ENCODE measurements at regions not wholly inside any gene's neighbourhood (a gene's known extent, or its start where the extent isn't known, plus 50 kb on each side); places are given as distances from the start of the nearest gene placed in this dataset.

DNA sequence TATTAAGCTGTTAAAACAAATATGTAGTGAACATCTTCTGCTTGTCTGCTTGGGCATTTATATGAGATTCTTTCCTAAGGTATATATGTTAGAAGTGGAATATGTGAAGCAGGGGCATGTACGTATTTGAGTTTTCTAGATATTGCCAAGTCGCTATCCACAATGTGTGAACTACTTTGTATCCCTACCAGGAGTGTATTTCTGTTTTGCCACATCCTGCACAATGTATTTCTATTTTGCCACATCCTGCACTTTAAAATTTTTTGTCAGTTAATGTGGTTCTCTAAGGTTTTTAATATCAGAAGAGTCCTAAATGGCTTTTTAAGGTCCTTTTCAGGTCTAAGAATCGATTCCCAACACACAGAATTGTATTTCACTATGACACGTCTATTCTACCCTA is 141.7 kb upstream of the ATP5MC3 start:
- no peak overlapping the region for H3K27ac ChIP-seq (replicated peaks)
- DNase-seq (ENCODE audit: low read depth in 1 of 2, low spot score in 1 of 2): no peak
- no peak overlapping the region for H3K4me3 ChIP-seq (replicated peaks; ENCODE audit: insufficient read depth, low read length)
- H3K27me3 ChIP-seq (ENCODE audit: insufficient read depth, poor library complexity, severe bottlenecking): peaks cover 3% of the 10 kb centered on the region
- no peak for TF ChIP-seq SPI1 (IDR thresholded peaks at IDR 0.05; ENCODE audit: borderline replicate concordance, low read depth)
- TF ChIP-seq GABPA (IDR thresholded peaks at IDR 0.05; ENCODE audit: low read depth): no peak
- TF ChIP-seq POLR2AphosphoS5 (IDR thresholded peaks at IDR 0.05; ENCODE audit: low read depth): no peak
- TF ChIP-seq, protein P1, sequence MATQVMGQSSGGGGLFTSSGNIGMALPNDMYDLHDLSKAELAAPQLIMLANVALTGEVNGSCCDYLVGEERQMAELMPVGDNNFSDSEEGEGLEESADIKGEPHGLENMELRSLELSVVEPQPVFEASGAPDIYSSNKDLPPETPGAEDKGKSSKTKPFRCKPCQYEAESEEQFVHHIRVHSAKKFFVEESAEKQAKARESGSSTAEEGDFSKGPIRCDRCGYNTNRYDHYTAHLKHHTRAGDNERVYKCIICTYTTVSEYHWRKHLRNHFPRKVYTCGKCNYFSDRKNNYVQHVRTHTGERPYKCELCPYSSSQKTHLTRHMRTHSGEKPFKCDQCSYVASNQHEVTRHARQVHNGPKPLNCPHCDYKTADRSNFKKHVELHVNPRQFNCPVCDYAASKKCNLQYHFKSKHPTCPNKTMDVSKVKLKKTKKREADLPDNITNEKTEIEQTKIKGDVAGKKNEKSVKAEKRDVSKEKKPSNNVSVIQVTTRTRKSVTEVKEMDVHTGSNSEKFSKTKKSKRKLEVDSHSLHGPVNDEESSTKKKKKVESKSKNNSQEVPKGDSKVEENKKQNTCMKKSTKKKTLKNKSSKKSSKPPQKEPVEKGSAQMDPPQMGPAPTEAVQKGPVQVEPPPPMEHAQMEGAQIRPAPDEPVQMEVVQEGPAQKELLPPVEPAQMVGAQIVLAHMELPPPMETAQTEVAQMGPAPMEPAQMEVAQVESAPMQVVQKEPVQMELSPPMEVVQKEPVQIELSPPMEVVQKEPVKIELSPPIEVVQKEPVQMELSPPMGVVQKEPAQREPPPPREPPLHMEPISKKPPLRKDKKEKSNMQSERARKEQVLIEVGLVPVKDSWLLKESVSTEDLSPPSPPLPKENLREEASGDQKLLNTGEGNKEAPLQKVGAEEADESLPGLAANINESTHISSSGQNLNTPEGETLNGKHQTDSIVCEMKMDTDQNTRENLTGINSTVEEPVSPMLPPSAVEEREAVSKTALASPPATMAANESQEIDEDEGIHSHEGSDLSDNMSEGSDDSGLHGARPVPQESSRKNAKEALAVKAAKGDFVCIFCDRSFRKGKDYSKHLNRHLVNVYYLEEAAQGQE (IDR thresholded peaks at IDR 0.05; ENCODE audit: insufficient replicate concordance, low read depth): no peak
- TF ChIP-seq, protein P2, sequence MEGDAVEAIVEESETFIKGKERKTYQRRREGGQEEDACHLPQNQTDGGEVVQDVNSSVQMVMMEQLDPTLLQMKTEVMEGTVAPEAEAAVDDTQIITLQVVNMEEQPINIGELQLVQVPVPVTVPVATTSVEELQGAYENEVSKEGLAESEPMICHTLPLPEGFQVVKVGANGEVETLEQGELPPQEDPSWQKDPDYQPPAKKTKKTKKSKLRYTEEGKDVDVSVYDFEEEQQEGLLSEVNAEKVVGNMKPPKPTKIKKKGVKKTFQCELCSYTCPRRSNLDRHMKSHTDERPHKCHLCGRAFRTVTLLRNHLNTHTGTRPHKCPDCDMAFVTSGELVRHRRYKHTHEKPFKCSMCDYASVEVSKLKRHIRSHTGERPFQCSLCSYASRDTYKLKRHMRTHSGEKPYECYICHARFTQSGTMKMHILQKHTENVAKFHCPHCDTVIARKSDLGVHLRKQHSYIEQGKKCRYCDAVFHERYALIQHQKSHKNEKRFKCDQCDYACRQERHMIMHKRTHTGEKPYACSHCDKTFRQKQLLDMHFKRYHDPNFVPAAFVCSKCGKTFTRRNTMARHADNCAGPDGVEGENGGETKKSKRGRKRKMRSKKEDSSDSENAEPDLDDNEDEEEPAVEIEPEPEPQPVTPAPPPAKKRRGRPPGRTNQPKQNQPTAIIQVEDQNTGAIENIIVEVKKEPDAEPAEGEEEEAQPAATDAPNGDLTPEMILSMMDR (IDR thresholded peaks at IDR 0.05; ENCODE audit: insufficient read depth, low read length): no peak

- H3K27ac ChIP-seq (replicated peaks): no peak overlapping the region
- TF ChIP-seq, protein P1 (IDR thresholded peaks at IDR 0.05; ENCODE audit: insufficient replicate concordance, low read depth): no peak
- no peak for TF ChIP-seq POLR2AphosphoS5 (IDR thresholded peaks at IDR 0.05; ENCODE audit: low read depth)
- TF ChIP-seq GABPA (IDR thresholded peaks at IDR 0.05; ENCODE audit: low read depth): no peak
- TF ChIP-seq, protein P2 (IDR thresholded peaks at IDR 0.05; ENCODE audit: insufficient read depth, low read length): no peak
- TF ChIP-seq SPI1 (IDR thresholded peaks at IDR 0.05; ENCODE audit: borderline replicate concordance, low read depth): no peak
- DNase-seq (ENCODE audit: low read depth in 1 of 2, low spot score in 1 of 2): no peak
- H3K27me3 ChIP-seq (ENCODE audit: insufficient read depth, poor library complexity, severe bottlenecking): peaks cover 9% of the 10 kb centered on the region
- H3K4me3 ChIP-seq (replicated peaks; ENCODE audit: insufficient read depth, low read length): no peak overlapping the region
Measured at GRCh38 chr2:175318542-175318941, 137.0 kb upstream of the ATP5MC3 start.

DNA sequence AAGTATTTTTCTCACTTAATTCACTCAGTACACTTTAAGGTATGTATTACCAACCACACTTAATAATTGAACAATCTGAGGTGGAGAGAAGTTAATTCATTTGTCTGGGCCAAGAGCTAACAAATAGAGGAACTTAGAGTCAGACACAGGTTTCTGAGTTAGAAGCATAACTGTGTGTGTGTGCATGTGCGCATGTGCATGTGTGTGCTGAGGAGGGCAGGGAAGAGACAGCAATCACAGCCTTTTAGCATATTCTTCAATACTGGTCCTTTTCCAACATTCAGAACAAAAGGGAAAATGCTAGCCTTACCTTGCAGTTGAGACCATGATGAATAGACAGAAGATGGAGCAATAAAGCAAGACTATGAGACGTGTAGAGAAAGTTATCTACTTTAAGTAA is 136.2 kb upstream of the ATP5MC3 start:
- no peak overlapping the region for H3K4me3 ChIP-seq (replicated peaks; ENCODE audit: insufficient read depth, low read length)
- DNase-seq (ENCODE audit: low read depth in 1 of 2, low spot score in 1 of 2): no peak
- TF ChIP-seq, protein P1 (IDR thresholded peaks at IDR 0.05; ENCODE audit: insufficient replicate concordance, low read depth): no peak
- TF ChIP-seq SPI1 (IDR thresholded peaks at IDR 0.05; ENCODE audit: borderline replicate concordance, low read depth) (no peak), GABPA (IDR thresholded peaks at IDR 0.05; ENCODE audit: low read depth) (no peak), POLR2AphosphoS5 (IDR thresholded peaks at IDR 0.05; ENCODE audit: low read depth) (no peak)
- H3K27ac ChIP-seq (replicated peaks): no peak overlapping the region
- peaks cover 9% of the 10 kb centered on the region for H3K27me3 ChIP-seq (ENCODE audit: insufficient read depth, poor library complexity, severe bottlenecking)

All from HL-60 (cell line).